ENCODE measurements at regions not wholly inside any gene's neighbourhood (a gene's known extent, or its start where the extent isn't known, plus 50 kb on each side); places are given as distances from the start of the nearest gene placed in this dataset.

DNA sequence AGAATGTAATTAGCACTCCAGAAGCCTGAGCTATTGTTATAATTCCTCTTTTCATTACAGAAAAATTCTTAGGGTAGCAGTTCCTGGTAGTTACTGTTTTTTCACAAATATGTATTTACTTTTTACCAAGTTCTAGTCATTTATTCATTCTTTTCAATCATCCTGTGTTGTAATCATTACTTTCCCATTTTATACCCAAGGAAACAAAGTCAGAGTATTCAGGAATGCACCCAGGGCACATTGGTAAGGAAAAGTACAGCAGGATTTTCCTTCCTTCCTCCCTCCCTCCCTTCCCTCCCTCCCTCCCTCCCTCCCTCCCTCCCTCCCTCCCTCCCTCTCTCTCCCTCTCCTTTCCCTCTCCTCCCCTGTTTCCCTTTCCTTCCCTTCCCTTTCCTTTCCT is 115.9 kb upstream of the RBFOX1 start (continued):
- TF ChIP-seq, protein P1, sequence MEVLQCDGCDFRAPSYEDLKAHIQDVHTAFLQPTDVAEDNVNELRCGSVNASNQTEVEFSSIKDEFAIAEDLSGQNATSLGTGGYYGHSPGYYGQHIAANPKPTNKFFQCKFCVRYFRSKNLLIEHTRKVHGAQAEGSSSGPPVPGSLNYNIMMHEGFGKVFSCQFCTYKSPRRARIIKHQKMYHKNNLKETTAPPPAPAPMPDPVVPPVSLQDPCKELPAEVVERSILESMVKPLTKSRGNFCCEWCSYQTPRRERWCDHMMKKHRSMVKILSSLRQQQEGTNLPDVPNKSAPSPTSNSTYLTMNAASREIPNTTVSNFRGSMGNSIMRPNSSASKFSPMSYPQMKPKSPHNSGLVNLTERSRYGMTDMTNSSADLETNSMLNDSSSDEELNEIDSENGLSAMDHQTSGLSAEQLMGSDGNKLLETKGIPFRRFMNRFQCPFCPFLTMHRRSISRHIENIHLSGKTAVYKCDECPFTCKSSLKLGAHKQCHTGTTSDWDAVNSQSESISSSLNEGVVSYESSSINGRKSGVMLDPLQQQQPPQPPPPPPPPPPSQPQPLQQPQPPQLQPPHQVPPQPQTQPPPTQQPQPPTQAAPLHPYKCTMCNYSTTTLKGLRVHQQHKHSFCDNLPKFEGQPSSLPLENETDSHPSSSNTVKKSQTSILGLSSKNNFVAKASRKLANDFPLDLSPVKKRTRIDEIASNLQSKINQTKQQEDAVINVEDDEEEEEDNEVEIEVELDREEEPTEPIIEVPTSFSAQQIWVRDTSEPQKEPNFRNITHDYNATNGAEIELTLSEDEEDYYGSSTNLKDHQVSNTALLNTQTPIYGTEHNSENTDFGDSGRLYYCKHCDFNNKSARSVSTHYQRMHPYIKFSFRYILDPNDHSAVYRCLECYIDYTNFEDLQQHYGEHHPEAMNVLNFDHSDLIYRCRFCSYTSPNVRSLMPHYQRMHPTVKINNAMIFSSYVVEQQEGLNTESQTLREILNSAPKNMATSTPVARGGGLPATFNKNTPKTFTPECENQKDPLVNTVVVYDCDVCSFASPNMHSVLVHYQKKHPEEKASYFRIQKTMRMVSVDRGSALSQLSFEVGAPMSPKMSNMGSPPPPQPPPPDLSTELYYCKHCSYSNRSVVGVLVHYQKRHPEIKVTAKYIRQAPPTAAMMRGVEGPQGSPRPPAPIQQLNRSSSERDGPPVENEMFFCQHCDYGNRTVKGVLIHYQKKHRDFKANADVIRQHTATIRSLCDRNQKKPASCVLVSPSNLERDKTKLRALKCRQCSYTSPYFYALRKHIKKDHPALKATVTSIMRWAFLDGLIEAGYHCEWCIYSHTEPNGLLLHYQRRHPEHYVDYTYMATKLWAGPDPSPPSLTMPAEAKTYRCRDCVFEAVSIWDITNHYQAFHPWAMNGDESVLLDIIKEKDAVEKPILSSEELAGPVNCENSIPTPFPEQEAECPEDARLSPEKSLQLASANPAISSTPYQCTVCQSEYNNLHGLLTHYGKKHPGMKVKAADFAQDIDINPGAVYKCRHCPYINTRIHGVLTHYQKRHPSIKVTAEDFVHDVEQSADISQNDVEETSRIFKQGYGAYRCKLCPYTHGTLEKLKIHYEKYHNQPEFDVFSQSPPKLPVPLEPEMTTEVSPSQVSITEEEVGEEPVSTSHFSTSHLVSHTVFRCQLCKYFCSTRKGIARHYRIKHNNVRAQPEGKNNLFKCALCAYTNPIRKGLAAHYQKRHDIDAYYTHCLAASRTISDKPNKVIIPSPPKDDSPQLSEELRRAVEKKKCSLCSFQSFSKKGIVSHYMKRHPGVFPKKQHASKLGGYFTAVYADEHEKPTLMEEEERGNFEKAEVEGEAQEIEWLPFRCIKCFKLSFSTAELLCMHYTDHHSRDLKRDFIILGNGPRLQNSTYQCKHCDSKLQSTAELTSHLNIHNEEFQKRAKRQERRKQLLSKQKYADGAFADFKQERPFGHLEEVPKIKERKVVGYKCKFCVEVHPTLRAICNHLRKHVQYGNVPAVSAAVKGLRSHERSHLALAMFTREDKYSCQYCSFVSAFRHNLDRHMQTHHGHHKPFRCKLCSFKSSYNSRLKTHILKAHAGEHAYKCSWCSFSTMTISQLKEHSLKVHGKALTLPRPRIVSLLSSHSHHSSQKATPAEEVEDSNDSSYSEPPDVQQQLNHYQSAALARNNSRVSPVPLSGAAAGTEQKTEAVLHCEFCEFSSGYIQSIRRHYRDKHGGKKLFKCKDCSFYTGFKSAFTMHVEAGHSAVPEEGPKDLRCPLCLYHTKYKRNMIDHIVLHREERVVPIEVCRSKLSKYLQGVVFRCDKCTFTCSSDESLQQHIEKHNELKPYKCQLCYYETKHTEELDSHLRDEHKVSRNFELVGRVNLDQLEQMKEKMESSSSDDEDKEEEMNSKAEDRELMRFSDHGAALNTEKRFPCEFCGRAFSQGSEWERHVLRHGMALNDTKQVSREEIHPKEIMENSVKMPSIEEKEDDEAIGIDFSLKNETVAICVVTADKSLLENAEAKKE (CRISPR knock-in tag; IDR thresholded peaks at IDR 0.05): no peak
- TF ChIP-seq, protein P2, sequence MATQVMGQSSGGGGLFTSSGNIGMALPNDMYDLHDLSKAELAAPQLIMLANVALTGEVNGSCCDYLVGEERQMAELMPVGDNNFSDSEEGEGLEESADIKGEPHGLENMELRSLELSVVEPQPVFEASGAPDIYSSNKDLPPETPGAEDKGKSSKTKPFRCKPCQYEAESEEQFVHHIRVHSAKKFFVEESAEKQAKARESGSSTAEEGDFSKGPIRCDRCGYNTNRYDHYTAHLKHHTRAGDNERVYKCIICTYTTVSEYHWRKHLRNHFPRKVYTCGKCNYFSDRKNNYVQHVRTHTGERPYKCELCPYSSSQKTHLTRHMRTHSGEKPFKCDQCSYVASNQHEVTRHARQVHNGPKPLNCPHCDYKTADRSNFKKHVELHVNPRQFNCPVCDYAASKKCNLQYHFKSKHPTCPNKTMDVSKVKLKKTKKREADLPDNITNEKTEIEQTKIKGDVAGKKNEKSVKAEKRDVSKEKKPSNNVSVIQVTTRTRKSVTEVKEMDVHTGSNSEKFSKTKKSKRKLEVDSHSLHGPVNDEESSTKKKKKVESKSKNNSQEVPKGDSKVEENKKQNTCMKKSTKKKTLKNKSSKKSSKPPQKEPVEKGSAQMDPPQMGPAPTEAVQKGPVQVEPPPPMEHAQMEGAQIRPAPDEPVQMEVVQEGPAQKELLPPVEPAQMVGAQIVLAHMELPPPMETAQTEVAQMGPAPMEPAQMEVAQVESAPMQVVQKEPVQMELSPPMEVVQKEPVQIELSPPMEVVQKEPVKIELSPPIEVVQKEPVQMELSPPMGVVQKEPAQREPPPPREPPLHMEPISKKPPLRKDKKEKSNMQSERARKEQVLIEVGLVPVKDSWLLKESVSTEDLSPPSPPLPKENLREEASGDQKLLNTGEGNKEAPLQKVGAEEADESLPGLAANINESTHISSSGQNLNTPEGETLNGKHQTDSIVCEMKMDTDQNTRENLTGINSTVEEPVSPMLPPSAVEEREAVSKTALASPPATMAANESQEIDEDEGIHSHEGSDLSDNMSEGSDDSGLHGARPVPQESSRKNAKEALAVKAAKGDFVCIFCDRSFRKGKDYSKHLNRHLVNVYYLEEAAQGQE (IDR thresholded peaks at IDR 0.05; ENCODE audit: unreplicated experiment): no peak
- TF ChIP-seq JUNB (IDR thresholded peaks at IDR 0.05; ENCODE audit: unreplicated experiment) (no peak), STAT1 (IDR thresholded peaks at IDR 0.05; ENCODE audit: unreplicated experiment) (no peak), CREB1 (CRISPR knock-in tag; IDR thresholded peaks at IDR 0.05; ENCODE audit: low read depth) (no peak), ZNF114 (CRISPR knock-in tag; IDR thresholded peaks at IDR 0.05) (no peak), EZH2 (IDR thresholded peaks at IDR 0.05; ENCODE audit: low read depth, unreplicated experiment) (no peak), NANOG (IDR thresholded peaks at IDR 0.05; ENCODE audit: borderline replicate concordance) (no peak)
- TF ChIP-seq, protein P3, sequence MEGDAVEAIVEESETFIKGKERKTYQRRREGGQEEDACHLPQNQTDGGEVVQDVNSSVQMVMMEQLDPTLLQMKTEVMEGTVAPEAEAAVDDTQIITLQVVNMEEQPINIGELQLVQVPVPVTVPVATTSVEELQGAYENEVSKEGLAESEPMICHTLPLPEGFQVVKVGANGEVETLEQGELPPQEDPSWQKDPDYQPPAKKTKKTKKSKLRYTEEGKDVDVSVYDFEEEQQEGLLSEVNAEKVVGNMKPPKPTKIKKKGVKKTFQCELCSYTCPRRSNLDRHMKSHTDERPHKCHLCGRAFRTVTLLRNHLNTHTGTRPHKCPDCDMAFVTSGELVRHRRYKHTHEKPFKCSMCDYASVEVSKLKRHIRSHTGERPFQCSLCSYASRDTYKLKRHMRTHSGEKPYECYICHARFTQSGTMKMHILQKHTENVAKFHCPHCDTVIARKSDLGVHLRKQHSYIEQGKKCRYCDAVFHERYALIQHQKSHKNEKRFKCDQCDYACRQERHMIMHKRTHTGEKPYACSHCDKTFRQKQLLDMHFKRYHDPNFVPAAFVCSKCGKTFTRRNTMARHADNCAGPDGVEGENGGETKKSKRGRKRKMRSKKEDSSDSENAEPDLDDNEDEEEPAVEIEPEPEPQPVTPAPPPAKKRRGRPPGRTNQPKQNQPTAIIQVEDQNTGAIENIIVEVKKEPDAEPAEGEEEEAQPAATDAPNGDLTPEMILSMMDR (conservative IDR thresholded peaks at IDR 0.05; ENCODE audit: low read depth in 2 of 2): no peak
